ENCODE measurements at regions not wholly inside any gene's neighbourhood (a gene's known extent, or its start where the extent isn't known, plus 50 kb on each side); places are given as distances from the start of the nearest gene placed in this dataset.

- peak; percentile 12 for DNase-seq
Observed at GRCh38 chrY:8202837-8203236, 1134.4 kb upstream of the TSPY4 start.

GRCh38 chrY:8241144-8241543 is 1096.1 kb upstream of the TSPY4 start:
- DNase-seq = no peak

GRCh38 chrY:8273807-8274206 is 1063.5 kb upstream of the TSPY4 start:
- DNase-seq = no peak

DNA sequence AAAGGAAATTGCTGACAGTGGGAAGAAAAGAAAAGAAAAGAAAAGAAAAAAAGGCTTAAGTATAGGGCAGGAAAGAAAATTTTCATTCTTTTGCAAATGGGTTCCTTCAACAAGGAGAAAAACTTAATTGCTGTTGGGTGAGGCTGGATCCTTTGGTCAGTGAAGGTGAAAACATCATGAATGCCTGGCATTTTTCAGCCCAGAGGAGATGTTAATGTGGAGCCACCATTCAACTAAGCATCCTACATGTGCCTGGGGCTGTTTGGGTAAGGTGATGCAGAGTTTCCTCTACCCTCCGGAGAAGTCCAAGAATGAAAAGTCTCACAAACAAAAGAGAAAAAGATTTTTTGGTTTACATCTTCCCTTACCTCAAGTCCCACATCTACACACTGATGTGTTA is 1032.2 kb upstream of the TSPY4 start:
- DNase-seq = no peak

GRCh38 chrY:8324113-8324512 is 1013.2 kb upstream of the TSPY4 start:
- no peak for DNase-seq

DNA sequence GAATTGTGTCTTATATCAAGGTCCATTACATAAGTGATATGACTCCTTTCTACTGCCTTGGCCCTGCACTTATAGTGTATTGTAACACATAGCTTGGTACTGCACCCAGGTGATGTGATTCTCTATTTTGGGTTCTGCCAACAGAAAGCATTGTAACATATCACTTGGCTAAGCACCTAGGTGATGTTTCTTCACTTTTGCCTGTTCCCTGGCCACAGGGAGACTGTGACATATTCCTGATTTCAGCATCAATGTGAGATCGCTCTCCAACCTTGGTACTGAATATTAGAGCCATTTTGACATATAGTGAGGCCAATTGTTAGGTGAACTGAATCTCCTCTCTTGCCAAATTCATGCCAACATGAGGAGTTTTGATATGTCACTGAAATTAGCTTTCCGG is 1010.3 kb upstream of the TSPY4 start:
- DNase-seq = no peak

DNA sequence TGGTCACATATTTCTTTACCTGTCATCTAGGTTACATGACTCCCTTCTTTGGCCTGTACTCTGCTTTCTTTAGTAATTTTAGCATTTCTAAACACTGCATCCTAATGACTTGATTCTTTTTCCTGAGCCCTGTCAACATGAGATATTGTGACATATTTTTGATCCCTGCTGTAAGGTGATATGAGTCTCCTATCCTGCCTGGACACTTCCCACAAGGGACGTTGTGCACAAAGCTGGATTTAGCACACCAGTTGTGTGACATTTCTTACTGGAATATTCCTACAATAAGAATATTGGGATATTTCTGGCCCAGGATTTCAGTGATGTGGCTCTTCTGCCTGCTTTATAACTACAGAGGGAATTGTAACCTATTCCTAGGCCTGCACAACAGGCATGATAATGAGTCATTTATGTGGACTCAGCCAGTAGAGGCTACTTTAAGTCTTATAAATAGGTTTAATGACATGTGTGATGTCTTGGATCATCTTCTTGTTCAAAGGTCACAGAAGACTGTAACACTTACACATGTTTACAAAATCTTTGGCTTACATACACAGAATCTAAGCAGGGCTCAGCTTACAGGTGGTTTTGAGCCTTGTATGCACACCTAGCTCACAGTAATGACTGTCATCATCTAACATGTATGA is 1009.4 kb upstream of the TSPY4 start:
- no peak for DNase-seq

DNA sequence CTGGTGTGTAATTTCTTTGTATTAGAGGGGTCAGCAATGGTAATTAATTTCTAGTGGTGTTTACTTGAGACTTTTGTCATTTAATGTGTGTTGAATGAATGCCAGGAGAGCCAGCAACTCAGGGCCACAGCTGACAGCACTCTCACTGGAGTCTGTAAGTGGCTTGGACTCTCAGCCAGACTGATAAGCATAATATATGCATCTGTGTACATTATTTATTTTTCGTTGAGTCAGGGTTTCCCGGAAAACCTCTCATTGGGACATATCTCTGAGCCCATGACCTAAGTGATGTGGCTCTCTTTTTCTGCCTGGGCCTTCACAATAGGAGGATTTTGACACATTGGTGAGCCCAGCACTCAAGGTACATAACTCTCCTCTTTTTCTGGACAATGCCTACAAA is 1007.8 kb upstream of the TSPY4 start:
- DNase-seq = no peak

- DNase-seq = no peak
Observed at GRCh38 chrY:8329929-8330328, 1007.3 kb upstream of the TSPY4 start.

- DNase-seq = no peak
Observed at GRCh38 chrY:8333328-8333727, 1003.9 kb upstream of the TSPY4 start.

DNA sequence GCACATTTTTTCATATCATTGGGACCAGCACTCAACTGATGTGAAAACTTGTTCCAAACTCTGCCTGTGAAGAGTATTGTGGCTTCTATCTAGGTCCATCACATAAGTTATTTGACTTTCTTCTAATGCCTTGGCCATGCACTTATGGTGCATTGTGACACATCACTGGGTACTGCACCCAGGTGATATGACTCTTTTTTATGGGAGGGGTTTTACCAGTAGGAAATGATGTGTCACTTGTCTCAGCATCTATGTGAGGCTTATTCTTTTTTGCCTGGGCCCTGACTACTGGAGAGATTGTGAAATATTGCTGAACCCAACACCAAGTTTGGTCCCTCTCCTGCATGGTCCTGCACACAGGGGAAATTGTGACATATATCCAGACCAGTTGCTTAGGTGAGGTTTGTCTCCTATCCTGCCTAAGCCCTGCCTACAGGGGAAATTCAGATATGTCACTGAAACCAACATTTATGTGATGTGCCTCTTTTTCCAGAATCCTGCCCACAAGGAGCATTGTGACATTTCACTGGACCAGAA is 1001.9 kb upstream of the TSPY4 start:
- DNase-seq = no peak

DNA sequence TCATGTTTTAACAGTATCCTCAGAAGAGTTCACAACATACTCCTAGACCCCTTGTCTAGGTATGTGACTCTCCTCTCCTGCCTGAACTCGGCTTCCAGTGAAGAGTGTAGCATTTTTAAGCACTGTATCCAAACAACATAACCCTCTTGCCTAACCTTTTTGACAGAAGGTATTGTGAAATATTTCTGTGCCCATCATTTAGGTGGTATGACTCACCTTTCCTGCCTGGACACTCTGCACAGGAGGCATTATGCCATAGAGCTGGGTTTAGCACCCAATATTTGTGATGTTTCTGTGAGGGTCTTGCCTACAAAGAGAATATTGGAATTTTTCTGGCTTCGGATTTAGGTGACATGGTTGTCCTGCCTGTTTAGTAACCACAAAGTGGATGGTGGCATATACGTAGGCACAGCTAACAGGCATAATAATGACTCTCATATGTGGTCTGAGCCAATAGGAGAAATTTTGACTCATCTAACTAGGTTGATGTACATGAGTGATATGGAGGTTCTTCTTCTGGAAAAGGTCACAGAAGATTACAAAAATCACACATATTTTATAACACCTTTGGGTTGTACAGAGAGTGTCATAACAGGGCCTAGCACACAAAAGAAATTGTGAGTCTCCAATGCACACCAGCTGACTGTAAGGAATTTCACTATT is 1001.0 kb upstream of the TSPY4 start:
- no peak for DNase-seq

- DNase-seq = no peak
Observed at GRCh38 chrY:8341000-8341399, 996.3 kb upstream of the TSPY4 start.

GRCh38 chrY:8342173-8342572 is 995.1 kb upstream of the TSPY4 start:
- no peak for DNase-seq

- no peak for DNase-seq
Observed at GRCh38 chrY:8351241-8351640, 986.0 kb upstream of the TSPY4 start.

- no peak for DNase-seq
Observed at GRCh38 chrY:8352201-8352600, 985.1 kb upstream of the TSPY4 start.

GRCh38 chrY:8358161-8358560 is 979.1 kb upstream of the TSPY4 start:
- no peak for DNase-seq

- no peak for DNase-seq
Observed at GRCh38 chrY:8361715-8362114, 975.5 kb upstream of the TSPY4 start.

- no peak for DNase-seq
Observed at GRCh38 chrY:8377491-8377890, 959.8 kb upstream of the TSPY4 start.

GRCh38 chrY:8379800-8380199 is 957.5 kb upstream of the TSPY4 start:
- DNase-seq = no peak

GRCh38 chrY:8381425-8381824 is 955.8 kb upstream of the TSPY4 start:
- DNase-seq = no peak

- no peak for DNase-seq
Observed at GRCh38 chrY:8386053-8386452, 951.2 kb upstream of the TSPY4 start.

GRCh38 chrY:8388512-8388911 is 948.8 kb upstream of the TSPY4 start:
- no peak for DNase-seq

DNA sequence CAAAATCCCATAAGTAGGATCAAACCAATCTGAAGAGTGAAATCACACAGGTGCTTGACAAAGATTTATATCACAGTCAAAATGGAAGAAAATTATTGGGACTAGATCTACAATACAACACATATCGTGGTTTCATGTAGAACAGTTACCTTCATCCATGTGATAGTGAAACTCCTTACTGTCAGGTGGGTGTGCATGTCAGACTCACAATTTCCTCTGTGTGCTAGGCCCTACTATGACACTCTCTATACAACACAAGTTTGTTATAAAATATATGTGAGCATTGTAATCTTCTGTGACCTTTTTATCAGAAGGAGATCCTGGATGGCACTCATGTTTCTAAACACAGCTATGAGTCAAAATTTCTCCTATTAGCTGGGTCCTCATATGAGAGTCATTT is 947.0 kb upstream of the TSPY4 start:
- no peak for DNase-seq

DNA sequence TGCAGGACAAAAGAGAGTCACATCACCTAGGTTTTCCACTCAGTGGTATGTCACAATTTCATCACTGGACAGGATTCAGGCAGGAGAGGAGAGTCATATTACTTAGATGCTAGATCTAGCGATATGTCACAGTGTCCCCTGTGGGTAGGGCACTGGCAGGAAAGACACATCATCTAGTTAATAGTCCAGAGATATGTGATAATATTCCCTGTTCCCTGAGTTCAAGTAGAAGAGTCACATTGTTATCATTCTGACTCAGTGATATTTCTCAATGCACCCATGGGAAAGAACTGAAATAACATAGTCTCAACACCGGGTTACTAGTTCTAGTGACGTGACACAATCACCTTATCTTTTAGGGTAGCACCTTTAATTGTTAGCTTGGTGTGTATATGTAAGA is 944.0 kb upstream of the TSPY4 start:
- DNase-seq = no peak

Data from NCI-H2171 treated with DMSO at 0.1 percent for 48 hours (cell line).